ENCODE measurements at regions not wholly inside any gene's neighbourhood (a gene's known extent, or its start where the extent isn't known, plus 50 kb on each side); places are given as distances from the start of the nearest gene placed in this dataset.
"Not testable (repeated sequence)": the region's sequence is repeated elsewhere in the genome, so short reads cannot be mapped to it uniquely, and the experiment has no call there.

DNA sequence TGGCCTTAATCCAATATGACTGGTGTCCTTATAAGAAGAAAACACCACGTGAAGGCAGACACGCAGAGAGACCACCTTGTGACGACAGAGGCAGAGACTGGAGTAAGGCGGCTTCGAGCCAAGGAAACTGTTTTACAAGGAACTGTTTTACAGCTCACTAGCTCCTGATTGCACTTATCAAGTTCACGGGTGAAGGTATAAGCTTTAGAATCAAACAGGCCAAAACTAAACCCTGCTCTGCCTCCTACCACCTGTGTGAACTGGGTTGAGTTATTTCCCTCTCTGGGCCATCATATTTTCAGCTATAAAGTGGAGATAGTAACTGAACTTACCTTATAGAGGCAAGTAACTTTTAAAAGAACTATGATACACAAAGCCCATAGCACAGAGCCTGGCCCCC lies 166.9 kb upstream of the NFIA start:
- no peak for DNase-seq (ENCODE audit: low spot score)

GRCh38 chr1:60914982-60915381 lies 167.4 kb upstream of the NFIA start:
- DNase-seq (ENCODE audit: low spot score) = no peak

DNA sequence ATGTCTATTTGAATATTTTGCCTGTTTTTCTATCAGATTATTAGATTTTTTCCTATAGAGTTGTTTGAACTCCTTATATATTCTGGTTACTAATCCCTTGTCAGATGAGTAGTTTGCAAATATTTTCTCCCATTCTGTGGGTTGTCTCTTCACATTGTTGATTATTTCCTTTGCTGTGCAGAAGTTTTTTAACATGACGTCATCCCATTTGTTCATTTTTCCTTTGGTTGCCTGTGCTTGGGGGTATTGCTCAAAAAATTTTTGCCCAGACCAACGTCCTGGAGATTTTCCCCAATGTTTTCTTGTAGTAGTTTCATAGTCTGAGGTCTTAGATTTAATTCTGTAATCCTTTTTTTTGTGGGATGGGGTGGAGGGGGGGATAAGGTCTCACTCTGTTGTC lies 168.7 kb upstream of the NFIA start:
- not testable (repeated sequence) for DNase-seq (ENCODE audit: low spot score)

GRCh38 chr1:60913039-60913438 lies 169.3 kb upstream of the NFIA start:
- DNase-seq (ENCODE audit: low spot score) = no peak

- no peak for DNase-seq (ENCODE audit: low spot score)
Measured at GRCh38 chr1:60911966-60912697, 170.2 kb upstream of the NFIA start.

GRCh38 chr1:60908159-60908558 lies 174.2 kb upstream of the NFIA start:
- no peak for DNase-seq (ENCODE audit: low spot score)

- no peak for DNase-seq (ENCODE audit: low spot score)
Measured at GRCh38 chr1:60906526-60906925, 175.8 kb upstream of the NFIA start.

DNA sequence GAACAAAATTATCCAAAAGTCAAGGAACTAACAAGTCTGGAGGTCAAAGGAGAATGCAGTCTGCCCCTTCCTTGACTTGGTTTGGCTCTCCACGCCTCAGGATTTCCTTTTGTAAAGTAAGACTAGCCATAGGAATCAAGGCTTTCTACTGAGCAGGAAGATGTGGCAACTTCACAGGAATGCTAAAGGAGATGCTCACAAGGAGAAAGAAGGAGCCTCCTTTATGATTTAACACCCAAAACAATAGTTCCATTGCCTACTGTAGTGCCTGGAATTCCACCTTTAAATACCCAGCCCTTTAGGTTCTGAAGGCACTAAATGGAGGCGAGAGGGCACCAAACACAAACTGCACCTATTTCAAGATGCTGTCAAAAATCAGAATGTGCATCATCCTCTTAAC lies 176.3 kb upstream of the NFIA start:
- no peak for DNase-seq (ENCODE audit: low spot score)

DNA sequence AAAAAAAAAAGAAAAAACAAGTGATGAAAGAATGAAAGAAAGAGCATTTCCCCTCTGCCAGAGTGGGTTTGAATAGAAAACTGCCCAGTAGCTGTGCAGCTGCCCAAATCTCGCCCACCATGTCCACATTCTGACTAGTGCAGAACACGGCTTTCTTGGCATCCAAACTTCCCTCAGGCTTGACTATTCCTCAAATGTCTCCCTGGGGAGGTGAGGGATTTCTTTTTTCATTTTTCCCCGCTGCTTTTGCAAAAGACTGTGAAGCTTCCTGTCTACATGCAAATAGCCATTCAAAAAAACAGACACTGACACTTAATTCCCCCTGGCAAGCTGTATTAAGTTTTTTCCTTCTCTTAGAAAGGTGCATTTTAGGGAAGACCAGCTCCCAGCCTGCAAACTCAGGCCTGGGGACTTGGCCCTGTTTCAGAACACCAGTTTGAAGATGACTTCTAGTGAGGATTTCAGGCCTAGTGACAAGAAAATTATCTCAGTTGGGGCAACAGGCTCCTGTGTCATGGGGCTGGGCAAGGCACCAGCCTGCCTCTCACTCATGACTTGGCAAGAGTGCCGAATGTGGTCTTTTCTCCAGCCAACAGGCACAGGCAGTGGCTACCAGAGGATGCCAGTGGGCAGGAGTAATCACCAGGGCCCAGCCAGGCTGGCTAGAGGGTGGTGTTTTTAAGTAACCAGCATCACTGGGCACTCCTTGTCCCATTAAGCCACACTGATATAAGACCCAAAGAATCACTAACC lies 178.1 kb upstream of the NFIA start:
- DNase-seq (ENCODE audit: low spot score) = no peak

DNA sequence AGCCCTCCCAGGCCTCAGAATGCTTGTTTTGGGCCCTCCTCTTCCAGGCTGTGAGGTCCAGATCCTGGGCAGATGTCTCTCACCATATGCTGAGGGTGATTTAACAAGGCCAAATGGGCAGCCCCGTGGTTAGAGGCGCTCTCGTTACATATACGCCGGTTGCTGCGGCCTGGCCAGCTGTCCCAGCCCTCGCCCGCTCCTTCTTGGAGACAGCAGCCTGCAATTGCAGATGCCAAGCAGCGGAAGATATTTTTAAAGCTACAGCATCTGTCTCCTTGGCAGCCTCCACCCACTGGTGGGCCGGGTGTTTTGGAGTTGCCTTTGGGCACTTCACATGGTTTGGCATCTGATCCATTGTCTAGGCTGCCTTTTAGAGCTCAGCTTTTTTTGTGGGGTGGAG lies 178.8 kb upstream of the NFIA start:
- DNase-seq (ENCODE audit: low spot score) = no peak

- DNase-seq (ENCODE audit: low spot score) = no peak
Measured at GRCh38 chr1:60899464-60899863, 182.9 kb upstream of the NFIA start.

DNA sequence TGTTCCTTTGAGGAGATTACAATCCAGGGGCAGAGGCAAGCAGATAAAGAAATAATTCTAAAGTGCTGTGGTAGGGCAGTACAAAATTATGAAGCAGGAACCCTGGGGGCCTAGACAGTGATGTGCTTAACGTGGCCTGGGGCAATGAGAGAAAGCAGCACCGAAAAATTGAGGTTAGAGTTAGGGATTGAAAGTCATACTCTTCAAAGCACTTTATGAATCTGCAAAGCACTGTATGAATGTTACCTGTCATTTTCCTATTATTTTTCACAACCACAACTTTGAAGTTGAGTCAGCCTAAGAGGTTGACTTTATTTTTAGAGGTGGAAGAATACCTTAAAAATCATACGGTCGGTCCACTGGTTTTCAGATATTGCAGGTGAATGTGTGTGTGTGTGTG lies 183.4 kb upstream of the NFIA start:
- DNase-seq (ENCODE audit: low spot score) = no peak

DNA sequence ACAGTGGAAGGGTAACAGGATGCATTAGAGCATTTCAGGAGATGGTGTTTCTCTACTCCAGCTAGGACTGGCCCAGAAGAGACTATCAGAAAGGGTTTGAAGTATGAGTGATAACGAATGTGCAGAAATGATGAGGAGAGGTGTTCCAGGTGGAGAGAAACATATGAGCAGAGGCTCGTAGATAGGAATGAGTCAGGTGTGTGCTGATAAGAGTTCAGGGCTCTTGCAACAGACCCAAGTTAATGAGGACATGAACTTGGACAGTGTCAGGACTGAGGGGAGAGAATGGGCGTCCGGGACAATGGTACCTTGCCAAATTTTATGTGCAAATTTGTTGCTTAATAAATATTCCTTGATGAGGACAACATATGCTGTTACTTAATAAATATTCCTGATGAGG lies 183.9 kb upstream of the NFIA start:
- DNase-seq (ENCODE audit: low spot score) = no peak

DNA sequence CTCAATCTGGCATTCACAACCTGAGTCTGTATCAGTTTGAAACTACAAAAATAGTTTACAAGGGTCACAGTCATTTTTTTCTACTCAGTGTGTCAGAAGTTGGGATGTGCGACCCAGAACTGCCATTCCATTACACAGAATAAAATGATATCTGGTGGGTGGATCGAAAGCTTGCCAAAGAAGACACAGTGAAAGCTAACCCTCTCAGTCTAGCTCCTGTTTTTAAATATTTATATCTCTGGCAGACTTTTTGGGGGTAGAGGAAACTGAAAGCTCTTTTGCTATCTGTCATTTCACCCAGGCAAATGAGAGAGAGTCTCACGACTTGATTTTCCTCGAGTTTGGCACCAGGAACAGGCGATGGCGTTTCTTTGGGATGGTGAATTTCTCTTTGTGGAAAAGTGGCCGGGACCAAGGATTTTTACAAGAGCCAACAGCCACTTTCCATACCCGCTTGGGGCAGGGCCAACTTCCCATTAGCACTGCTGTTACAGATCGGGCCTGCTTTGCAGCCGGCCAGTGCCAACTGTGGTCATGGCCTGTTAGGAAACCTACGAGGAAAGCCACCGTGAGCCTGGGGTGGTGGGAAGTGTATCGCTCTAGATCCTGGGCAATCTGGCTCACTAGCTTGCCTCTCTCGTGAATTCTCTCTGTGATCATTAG lies 185.5 kb upstream of the NFIA start:
- DNase-seq (ENCODE audit: low spot score) = no peak

GRCh38 chr1:60895701-60896100 lies 186.7 kb upstream of the NFIA start:
- no peak for DNase-seq (ENCODE audit: low spot score)

DNA sequence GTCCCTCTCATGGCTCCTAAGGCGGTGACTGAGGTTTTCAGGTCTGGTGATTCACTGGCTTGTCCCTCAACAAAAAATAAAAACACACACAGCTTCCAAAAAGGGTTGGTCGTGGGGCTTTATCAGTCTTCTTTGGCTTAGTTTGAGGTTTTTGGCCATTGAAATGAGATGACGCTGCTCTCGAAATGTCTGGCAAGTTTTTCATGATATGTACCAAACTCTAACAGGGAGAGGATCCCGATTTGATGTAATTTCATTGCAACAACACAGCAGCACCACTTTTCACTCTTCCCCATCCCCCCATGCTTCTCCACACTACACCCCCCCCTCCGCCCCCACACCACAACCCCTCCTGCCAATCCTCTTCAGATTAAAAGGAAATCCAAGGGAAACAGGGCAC lies 187.1 kb upstream of the NFIA start:
- no peak for DNase-seq (ENCODE audit: low spot score)

DNA sequence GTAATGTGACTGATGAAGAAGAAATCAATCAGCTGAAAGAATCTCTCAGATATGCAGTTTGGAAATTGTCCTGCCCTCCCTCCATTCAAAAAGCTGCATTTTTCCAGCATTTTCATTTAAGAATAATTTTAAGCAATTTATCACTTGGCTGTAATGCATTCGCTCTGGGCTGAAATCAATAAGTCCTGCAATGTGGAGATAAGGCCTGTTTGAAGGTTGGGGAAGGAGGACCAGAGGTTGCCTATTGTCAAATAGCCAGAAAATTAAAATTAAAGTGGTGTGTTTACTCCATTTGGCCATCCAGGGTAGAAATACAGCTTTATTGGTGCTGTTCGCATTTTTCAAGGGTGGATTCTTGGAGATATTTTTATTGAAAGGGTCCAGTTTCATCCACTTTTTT lies 187.6 kb upstream of the NFIA start:
- DNase-seq (ENCODE audit: low spot score) = no peak

- DNase-seq (ENCODE audit: low spot score) = no peak
Measured at GRCh38 chr1:60894130-60894529, 188.2 kb upstream of the NFIA start.

DNA sequence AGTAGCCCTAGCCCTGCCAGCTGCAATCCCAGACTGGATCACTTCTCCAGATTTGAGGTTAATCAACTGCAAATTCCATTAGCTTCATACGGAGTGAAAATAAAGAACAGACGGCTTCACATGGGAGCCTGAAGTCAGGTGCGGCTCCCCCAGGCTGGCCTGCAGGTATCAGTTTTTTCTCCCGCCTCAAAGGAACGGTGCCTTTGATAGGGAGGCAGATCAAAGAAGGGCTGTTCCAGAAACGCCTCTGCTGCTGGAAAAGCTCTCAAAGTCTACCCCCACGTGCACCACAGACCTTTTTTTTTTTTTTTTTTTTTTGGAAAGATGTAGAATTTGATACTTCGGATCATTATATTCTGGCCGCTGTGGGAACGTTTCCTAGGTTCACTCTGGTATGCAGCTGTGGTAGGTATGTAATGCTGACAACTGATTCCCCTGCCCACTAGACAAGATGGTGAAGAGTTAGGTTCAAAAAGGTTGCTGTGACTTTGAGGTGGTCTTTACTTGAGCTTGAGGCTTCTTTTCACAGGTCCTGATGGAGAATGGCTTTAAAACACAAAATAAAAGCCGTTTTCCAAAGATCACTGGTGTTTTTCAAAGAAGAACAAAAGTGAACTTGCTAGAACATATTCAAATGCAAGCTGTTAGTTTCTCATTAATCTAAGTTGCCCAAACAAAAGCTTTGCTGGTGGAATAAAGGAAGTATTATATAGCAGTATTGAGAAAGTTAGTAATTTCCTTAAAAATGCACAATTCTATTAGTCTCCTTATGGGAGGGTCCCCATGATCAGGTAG lies 189.0 kb upstream of the NFIA start:
- DNase-seq (ENCODE audit: low spot score) = no peak

- DNase-seq (ENCODE audit: low spot score) = no peak
Measured at GRCh38 chr1:60891765-60892164, 190.6 kb upstream of the NFIA start.

DNA sequence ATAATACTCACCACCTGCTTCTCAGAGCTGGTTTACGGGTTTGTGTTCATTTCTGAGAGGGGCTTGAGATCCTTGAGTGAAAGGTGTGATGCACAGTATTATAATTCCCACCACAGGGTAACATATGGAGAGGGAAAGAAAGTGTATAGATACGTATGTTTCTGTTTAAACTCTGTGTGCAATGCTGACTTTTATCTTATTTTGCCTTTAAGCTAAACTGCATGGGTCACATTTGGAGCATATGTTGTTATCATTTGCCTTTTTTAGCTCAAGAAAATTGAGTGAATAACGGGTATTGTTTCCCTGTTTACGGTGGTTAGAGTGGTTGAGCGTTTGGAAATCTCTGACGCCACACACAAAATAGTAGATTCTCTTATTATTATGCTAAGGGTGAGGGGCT lies 191.1 kb upstream of the NFIA start:
- no peak for DNase-seq (ENCODE audit: low spot score)

DNA sequence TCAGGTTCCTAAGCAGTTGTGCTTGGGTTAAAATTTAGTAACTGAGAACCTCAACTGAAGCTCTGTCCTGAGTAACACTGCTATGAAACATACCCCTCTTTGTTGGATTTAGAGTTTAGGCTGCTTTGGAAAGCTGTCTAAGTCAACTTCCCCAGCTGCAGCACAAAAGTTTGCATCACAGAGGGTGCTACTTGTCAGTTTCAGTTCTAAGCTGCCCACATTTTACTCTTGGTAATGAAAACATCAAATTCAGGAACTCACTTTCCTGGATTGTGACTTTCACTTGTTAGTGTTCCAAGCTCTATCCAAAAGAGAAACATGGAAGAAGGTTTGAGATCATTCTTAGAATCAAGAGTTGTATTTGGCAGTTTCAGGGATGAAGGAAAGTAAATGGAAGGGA lies 191.7 kb upstream of the NFIA start:
- no peak for DNase-seq (ENCODE audit: low spot score)

- no peak for DNase-seq (ENCODE audit: low spot score)
Measured at GRCh38 chr1:60889709-60890108, 192.7 kb upstream of the NFIA start.
